ENCODE measurements at regions not wholly inside any gene's neighbourhood (a gene's known extent, or its start where the extent isn't known, plus 50 kb on each side); places are given as distances from the start of the nearest gene placed in this dataset.

DNA sequence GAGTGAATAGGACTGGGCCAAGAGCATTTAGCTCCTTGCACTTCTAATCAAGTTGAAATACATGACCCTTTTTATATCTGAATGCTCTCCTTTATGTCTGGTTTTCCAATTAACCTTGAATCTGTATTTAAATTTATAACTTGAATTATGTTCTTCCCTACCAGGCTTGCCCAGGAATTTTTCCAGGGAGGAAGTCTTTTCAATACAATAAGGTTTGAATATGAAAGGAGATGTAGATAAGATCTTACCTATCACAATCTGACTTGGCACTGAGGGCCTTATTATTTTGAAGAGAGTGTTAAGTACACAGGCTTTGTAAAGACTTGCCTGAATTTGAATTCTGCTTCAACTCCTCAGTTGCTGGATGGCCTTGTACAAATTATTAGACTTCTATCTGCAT, 555.7 kb downstream of the PCDH7 start:
- TF ChIP-seq, protein P1, sequence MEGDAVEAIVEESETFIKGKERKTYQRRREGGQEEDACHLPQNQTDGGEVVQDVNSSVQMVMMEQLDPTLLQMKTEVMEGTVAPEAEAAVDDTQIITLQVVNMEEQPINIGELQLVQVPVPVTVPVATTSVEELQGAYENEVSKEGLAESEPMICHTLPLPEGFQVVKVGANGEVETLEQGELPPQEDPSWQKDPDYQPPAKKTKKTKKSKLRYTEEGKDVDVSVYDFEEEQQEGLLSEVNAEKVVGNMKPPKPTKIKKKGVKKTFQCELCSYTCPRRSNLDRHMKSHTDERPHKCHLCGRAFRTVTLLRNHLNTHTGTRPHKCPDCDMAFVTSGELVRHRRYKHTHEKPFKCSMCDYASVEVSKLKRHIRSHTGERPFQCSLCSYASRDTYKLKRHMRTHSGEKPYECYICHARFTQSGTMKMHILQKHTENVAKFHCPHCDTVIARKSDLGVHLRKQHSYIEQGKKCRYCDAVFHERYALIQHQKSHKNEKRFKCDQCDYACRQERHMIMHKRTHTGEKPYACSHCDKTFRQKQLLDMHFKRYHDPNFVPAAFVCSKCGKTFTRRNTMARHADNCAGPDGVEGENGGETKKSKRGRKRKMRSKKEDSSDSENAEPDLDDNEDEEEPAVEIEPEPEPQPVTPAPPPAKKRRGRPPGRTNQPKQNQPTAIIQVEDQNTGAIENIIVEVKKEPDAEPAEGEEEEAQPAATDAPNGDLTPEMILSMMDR (IDR thresholded peaks at IDR 0.05): no peak
- TF ChIP-seq POLR2AphosphoS5 (IDR thresholded peaks at IDR 0.05): no peak

Measured in stomach (tissue), 4 donors.